Naive B cell (primary cell): ENCODE measurements at regions not wholly inside any gene's neighbourhood (a gene's known extent, or its start where the extent isn't known, plus 50 kb on each side); places are given as distances from the start of the nearest gene placed in this dataset.

ENCODE experiments used
- ATAC-seq, 2 donors: fragments of 150-1000 bp; cut with Tn5 transposase; 2 replicates each; pipeline ENCODE4 v1.10.0; 2021; ENCODE audit warnings: low read depth in 2 of 2, mild to moderate bottlenecking in 2 of 2, moderate library complexity in 2 of 2
- DNase-seq: peaks from one replicate; pipeline ENCODE4 v3.0.0; 2022
- H3K27ac Mint-ChIP-seq, 6 donors: one replicate each; pipeline ENCODE4 v1.8.0; 2020 to 2022; ENCODE audit warnings: mild to moderate bottlenecking in 6 of 6, mixed read lengths in 6 of 6, moderate library complexity in 5 of 6, inconsistent platforms in 2 of 6
- H3K27me3 Mint-ChIP-seq, 3 donors: one replicate each; pipeline ENCODE4 v1.8.0; 2021 to 2022; ENCODE audit warnings: mixed read lengths in 3 of 3, mild to moderate bottlenecking in 1 of 3
- H3K36me3 Mint-ChIP-seq, 2 donors: one replicate each; pipeline ENCODE4 v1.8.0; 2020 to 2022; ENCODE audit warnings: mixed read lengths in 2 of 2, inconsistent platforms in 1 of 2, mild to moderate bottlenecking in 1 of 2
- H3K4me1 Mint-ChIP-seq, 3 donors: one replicate each; pipeline ENCODE4 v1.8.0; 2020 to 2022; ENCODE audit warnings: mixed read lengths in 3 of 3, inconsistent platforms in 1 of 3, mild to moderate bottlenecking in 1 of 3, moderate library complexity in 1 of 3
- H3K4me3 Mint-ChIP-seq, 8 donors: one replicate each; pipeline ENCODE4 v1.8.0; 2020 to 2022; ENCODE audit warnings: mild to moderate bottlenecking in 8 of 8, mixed read lengths in 8 of 8, moderate library complexity in 8 of 8, inconsistent platforms in 2 of 8
- H3K9me3 Mint-ChIP-seq, 7 donors: one replicate each; pipeline ENCODE4 v1.8.0; 2020 to 2022; ENCODE audit warnings: mixed read lengths in 7 of 7, mild to moderate bottlenecking in 5 of 7, inconsistent platforms in 2 of 7, moderate library complexity in 1 of 7

DNA sequence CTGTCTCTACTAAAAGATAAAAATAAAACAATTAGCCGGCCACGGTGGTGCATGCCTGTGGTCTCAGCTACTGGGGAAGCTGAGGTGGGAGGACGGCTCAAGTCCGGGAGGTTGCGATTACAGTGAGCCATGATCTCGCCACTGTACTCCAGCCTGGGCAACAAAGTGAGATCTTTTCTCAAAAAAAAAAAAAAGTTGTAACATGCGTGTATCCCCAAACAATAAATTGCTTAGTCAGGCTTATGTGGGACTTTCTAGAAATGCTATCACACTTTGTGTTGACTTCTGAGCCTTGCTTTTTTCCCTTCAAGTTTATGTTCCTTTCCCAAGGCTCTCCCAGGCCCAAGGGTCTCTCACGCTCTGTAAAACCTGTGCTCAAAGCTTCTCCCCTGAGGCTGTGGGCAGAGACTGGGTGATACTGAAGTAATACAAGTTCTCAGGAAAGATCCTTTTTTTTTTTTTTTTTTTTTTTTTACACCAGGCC is 88.0 kb upstream of the TNS3 start:
- ATAC-seq (no peak), DNase-seq (peak; percentile 40)
- Mint-ChIP-seq H3K9me3 (no peaks in the 10 kb centered on the region), H3K4me3 (peak overlapping the region; percentile 66 to 90 (median 80)), H3K27ac (peak overlapping the region; percentile 92 to 99 (median 98)), H3K27me3 (no peaks in the 10 kb centered on the region), H3K4me1 (peaks cover 44 to 88% (median 65%) of the 10 kb centered on the region in 3 donors), H3K36me3 (no peaks in the 10 kb centered on the region)

DNA sequence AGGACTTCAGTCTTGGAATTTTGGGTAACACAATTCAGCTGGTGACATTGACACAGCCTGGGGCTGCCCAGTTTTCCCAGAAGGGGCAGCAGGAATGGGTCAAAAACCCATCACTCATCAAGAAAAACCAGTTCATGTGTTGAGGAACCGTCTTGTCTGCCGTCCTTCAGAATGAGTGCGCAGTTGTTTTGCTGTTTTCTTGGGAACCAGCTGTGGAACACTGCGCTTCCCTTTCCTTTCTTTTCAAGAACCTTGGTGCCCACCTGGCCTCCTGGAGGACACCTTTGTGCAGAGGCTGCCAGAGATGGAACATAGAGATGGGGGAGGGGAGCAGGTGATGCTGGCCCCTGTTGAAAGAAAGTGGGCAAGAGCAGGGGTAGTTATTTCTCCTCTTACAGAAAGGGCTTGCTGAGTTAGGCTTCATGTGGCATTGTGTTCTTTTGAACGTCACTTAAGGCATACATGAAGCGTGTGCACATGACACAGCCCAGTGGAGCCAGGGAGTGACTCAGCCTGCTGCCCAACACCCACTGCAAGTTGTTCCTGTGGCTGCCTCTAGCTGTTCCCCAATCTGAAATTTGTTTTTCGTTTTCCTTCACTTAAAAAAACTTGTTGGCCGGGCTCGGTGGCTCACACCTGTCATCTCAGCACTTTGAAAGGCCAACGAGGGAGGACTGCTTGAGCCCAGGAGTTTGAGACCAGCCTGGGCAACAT is 87.4 kb upstream of the TNS3 start:
- no peaks in the 10 kb centered on the region for H3K27me3 Mint-ChIP-seq
- peak; percentile 78 to 84 for ATAC-seq
- H3K4me3 Mint-ChIP-seq = peak overlapping the region; percentile 66 to 90 (median 80)
- DNase-seq = peak; percentile 90
- H3K27ac Mint-ChIP-seq = peak overlapping the region; percentile 92 to 99 (median 98)
- H3K4me1 Mint-ChIP-seq = peaks cover 41 to 90% (median 62%) of the 10 kb centered on the region in 3 donors
- H3K9me3 Mint-ChIP-seq = no peaks in the 10 kb centered on the region
- H3K36me3 Mint-ChIP-seq = no peaks in the 10 kb centered on the region

GRCh38 chr7:47666164-47666862 is 84.4 kb upstream of the TNS3 start:
- peaks cover 41 to 86% (median 54%) of the 10 kb centered on the region in 3 donors for H3K4me1 Mint-ChIP-seq
- peak overlapping the region in 2 of 8 donors; percentile 7 to 56 for H3K4me3 Mint-ChIP-seq
- ATAC-seq (no peak), DNase-seq (no peak)
- no peak overlapping the region for H3K27ac Mint-ChIP-seq
- H3K27me3 Mint-ChIP-seq = no peaks in the 10 kb centered on the region
- no peaks in the 10 kb centered on the region for H3K36me3 Mint-ChIP-seq
- no peaks in the 10 kb centered on the region for H3K9me3 Mint-ChIP-seq

DNA sequence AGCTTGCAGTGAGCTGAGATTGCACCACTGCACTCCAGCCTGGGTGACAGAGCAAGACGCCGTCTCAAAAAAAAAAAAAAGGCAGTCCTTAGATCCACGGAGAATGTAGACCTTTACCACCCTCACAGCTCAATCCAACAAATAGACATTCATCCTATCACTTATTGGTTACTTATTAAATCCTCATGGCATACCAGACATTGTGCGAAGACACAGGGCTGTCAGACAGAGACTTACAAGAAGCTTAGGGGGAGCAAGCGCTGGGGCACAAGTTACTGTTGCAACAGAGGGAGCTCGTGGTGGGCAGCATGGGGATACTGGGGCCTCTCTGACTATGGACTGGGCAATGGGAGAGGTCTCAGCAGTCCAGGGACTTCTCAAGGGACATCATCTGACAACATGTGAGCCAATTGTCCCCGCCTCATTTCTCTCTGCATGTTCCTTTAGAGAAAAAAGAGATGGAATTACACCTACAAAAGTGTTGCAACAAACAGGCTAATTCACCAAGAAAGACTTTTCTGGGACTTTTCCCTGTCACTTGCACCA is 82.8 kb upstream of the TNS3 start:
- peak overlapping the region in 4 of 8 donors; percentile 35 to 82 (median 58) for H3K4me3 Mint-ChIP-seq
- peak overlapping the region in 1 of 6 donors; percentile 72 for H3K27ac Mint-ChIP-seq
- ATAC-seq = no peak
- no peaks in the 10 kb centered on the region for H3K36me3 Mint-ChIP-seq
- DNase-seq = no peak
- no peaks in the 10 kb centered on the region for H3K9me3 Mint-ChIP-seq
- no peaks in the 10 kb centered on the region for H3K27me3 Mint-ChIP-seq
- H3K4me1 Mint-ChIP-seq = peaks cover 43 to 78% (median 51%) of the 10 kb centered on the region in 3 donors

DNA sequence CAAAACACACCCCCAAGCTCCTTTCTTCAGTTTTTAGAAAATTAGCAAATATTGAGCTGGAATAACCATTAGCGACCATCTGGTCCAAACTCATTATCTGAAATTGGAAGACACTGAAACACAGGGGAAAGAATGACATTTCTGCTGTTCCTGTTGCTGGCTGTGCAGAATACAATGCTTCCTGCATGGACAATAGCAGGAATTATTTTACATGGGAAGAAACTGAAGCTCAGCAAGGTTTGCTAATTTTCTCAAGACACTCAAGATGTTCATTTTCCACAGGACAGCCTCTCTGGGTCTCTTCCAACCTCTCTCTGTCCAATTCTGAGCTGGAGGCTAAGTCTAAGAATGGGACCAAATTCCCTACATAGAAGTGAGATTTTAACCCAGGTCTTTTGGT is 81.9 kb upstream of the TNS3 start:
- Mint-ChIP-seq H3K27ac (peak overlapping the region in 1 of 6 donors; percentile 49), H3K36me3 (no peaks in the 10 kb centered on the region), H3K27me3 (no peaks in the 10 kb centered on the region), H3K9me3 (no peaks in the 10 kb centered on the region), H3K4me1 (peaks cover 40 to 74% (median 46%) of the 10 kb centered on the region in 3 donors), H3K4me3 (no peak overlapping the region)
- DNase-seq (no peak), ATAC-seq (no peak)

GRCh38 chr7:47663213-47663612 is 81.3 kb upstream of the TNS3 start:
- no peak overlapping the region for H3K4me3 Mint-ChIP-seq
- no peaks in the 10 kb centered on the region for H3K36me3 Mint-ChIP-seq
- DNase-seq (no peak), ATAC-seq (no peak)
- H3K4me1 Mint-ChIP-seq = peaks cover 37 to 72% (median 40%) of the 10 kb centered on the region in 3 donors
- no peak overlapping the region for H3K27ac Mint-ChIP-seq
- no peaks in the 10 kb centered on the region for H3K27me3 Mint-ChIP-seq
- no peaks in the 10 kb centered on the region for H3K9me3 Mint-ChIP-seq

- Mint-ChIP-seq H3K4me3 (peak overlapping the region in 5 of 8 donors; percentile 19 to 64 (median 47)), H3K4me1 (peaks cover 41 to 63% (median 48%) of the 10 kb centered on the region in 3 donors), H3K27ac (peak overlapping the region in 5 of 6 donors; percentile 19 to 93 (median 82)), H3K9me3 (no peaks in the 10 kb centered on the region), H3K27me3 (no peaks in the 10 kb centered on the region), H3K36me3 (no peaks in the 10 kb centered on the region)
- ATAC-seq = no peak
- DNase-seq = no peak
These were observed 79.3 kb upstream of the TNS3 start for GRCh38 chr7:47661051-47661714.

DNA sequence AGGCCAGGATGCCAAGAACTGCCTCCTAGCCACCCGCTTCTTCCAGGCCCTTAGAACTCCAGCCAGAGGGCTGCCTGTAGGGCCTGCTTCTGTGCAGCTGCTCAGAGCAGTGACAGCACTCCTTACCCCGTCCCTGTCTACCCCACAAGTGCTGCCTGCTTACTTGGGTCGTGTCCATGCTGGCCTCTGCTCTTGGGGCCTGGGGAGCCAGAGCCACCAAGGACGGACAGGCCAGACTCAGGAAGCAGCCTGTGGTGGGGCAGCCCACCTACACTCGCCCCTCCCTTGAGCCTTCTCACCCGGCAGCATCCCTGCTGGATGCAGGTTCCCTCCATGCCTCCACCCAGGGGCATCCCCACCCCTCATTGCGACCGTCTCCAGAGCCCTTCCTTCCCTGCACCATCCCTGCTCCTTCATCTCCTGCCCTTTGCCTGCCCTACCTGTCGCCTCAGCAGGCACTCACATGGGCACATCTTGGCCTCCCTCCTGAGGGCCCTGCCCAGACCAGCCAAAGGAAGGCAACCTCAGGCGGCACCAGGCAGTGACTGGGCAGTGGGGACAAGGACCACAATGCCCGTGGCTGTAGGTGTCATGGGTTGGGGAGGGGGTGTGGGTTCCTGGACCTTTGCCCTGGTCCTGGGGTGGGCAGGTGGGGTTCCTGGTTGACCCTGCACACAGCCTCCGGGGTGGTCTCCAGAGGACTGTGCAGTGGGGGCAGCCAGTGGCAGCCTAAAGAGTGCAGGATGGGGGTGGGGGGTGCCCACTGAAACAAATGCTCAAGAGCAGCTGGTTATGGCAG is 78.0 kb upstream of the TNS3 start:
- ATAC-seq = no peak
- Mint-ChIP-seq H3K9me3 (no peaks in the 10 kb centered on the region), H3K36me3 (no peaks in the 10 kb centered on the region), H3K27me3 (no peaks in the 10 kb centered on the region), H3K4me3 (no peak overlapping the region), H3K4me1 (peaks cover 30 to 53% (median 36%) of the 10 kb centered on the region in 3 donors), H3K27ac (peak overlapping the region in 2 of 6 donors; percentile 41 to 49)
- no peak for DNase-seq

GRCh38 chr7:47658886-47659635 is 77.2 kb upstream of the TNS3 start:
- H3K9me3 Mint-ChIP-seq = no peaks in the 10 kb centered on the region
- H3K4me3 Mint-ChIP-seq = no peak overlapping the region
- no peaks in the 10 kb centered on the region for H3K36me3 Mint-ChIP-seq
- H3K4me1 Mint-ChIP-seq = peaks cover 30 to 49% (median 37%) of the 10 kb centered on the region in 3 donors
- ATAC-seq = no peak
- no peaks in the 10 kb centered on the region for H3K27me3 Mint-ChIP-seq
- no peak for DNase-seq
- no peak overlapping the region for H3K27ac Mint-ChIP-seq

DNA sequence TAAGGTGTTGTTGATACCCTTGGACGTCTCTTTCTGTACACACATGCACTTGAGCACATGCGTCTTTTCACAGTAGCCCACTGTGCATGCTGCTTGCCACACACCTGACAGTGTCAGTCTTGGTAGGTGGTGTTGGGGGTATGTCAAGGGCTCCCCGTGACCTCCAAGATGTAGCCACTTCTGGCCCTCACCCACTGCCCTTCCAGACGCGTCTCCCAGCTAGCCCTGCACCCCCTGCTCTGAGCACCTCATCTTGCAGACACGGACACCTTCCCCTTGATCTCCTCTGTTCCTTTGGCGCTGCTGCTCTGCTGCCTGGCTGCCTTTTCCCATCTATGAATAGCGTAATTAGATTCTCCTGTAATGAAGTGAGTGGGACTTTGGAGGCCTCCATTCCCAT is 75.2 kb upstream of the TNS3 start:
- no peaks in the 10 kb centered on the region for H3K27me3 Mint-ChIP-seq
- peaks cover 33 to 51% (median 50%) of the 10 kb centered on the region in 3 donors for H3K4me1 Mint-ChIP-seq

DNA sequence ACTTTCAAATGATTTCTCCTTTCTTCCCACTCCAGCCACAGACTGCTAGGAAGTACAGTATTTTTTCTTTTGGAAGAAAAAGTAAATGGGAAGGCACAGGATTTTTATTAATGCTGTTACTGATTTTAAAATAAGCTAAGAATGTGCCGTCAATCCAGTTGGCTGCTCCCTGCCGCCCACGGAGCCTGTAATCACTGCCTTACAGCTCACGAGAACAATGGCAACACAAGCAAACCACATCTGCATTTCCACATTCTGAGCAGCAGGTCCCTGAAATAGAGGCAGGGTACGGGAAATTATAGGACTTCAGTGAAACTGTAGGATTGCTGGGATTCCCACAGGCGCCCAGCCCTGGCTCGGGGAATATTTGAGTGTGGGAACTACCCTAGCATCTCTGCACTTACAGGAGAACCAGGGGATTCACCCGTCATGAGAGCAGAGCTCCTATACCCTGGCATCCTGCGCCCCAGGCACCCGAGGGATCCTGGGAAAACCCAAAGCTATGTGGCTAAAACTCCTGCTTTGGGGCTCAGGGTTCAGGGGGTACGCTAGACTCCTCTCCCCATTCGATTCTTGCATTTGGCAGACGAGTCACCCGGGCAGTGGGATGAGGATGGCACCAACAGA is 72.9 kb upstream of the TNS3 start:
- ATAC-seq (no peak), DNase-seq (no peak)
- no peaks in the 10 kb centered on the region for H3K27me3 Mint-ChIP-seq
- peaks cover 18 to 45% (median 30%) of the 10 kb centered on the region in 3 donors for H3K4me1 Mint-ChIP-seq
- no peaks in the 10 kb centered on the region for H3K36me3 Mint-ChIP-seq
- peaks cover 0 to 2% (median 0%) of the 10 kb centered on the region in 7 donors for H3K9me3 Mint-ChIP-seq
- no peak overlapping the region for H3K27ac Mint-ChIP-seq
- H3K4me3 Mint-ChIP-seq = no peak overlapping the region

More for the DNA sequence above, 75.2 kb upstream of the TNS3 start:
- no peaks in the 10 kb centered on the region for H3K36me3 Mint-ChIP-seq
- DNase-seq = no peak
- ATAC-seq = no peak
- H3K9me3 Mint-ChIP-seq = peaks cover 0 to 2% (median 0%) of the 10 kb centered on the region in 7 donors
- H3K4me3 Mint-ChIP-seq = no peak overlapping the region
- peak overlapping the region in 1 of 6 donors; percentile 47 for H3K27ac Mint-ChIP-seq
